Transverse colon (tissue), 4 donors: ENCODE measurements at regions not wholly inside any gene's neighbourhood (a gene's known extent, or its start where the extent isn't known, plus 50 kb on each side); places are given as distances from the start of the nearest gene placed in this dataset.

Experiments
- DNase-seq: peaks from one replicate; pipeline ENCODE4 v3.0.0-alpha.2; 2019
- H3K27ac ChIP-seq, 4 donors: fragments of 200-600 bp; sonication (generic); 2 replicates each; pipeline ENCODE4 v1.5.1; 2016 to 2018; ENCODE audit warnings: inconsistent platforms in 4 of 4
- H3K27me3 ChIP-seq: fragments of 200-600 bp; sonication (generic); 2 replicates; pipeline ENCODE4 v1.5.1; 2017; ENCODE audit warnings: inconsistent platforms
- H3K36me3 ChIP-seq, 4 donors: fragments of 200-600 bp; sonication (generic); 2 replicates each; pipeline ENCODE4 v1.5.1; 2017 to 2019; ENCODE audit warnings: inconsistent platforms in 4 of 4
- H3K4me1 ChIP-seq, 4 donors: fragments of 200-600 bp; sonication (generic); 2 replicates each; pipeline ENCODE4 v1.5.1; 2017 to 2020; ENCODE audit warnings: inconsistent platforms in 4 of 4
- H3K4me3 ChIP-seq, 4 donors: fragments of 200-600 bp; sonication (generic); 1 replicate in 1 of 4; 2 replicates in 3 of 4; pipeline versions ENCODE4 v1.5.1 to v1.6.1; 2017 to 2019; ENCODE audit warnings: inconsistent platforms in 4 of 4
- H3K9me3 ChIP-seq, 2 donors: fragments of 200-600 bp; sonication (generic); 2 replicates each; pipeline ENCODE4 v1.5.1; 2017 to 2019; ENCODE audit warnings: inconsistent platforms in 2 of 2
- EP300 ChIP-seq: sonication (generic); formaldehyde crosslinking; IDR thresholded peaks from one replicate; pipeline ENCODE4 v1.6.1; 2017; ENCODE audit warnings: antibody characterized with exemption, low read depth
- POLR2A ChIP-seq: fragments of 450-650 bp; IDR thresholded peaks from one replicate; pipeline ENCODE4 v1.6.1; 2016; ENCODE audit warnings: antibody characterized with exemption, mild to moderate bottlenecking, moderate library complexity
- POLR2AphosphoS5 ChIP-seq, 3 donors: sonication (generic); formaldehyde crosslinking; IDR thresholded peaks; one replicate each; pipeline ENCODE4 v1.6.1; 2016; ENCODE audit warnings: antibody characterized with exemption in 3 of 3
- WGBS, 2 donors: methylation state at CpG; one replicate each; pipeline ENCODE4 v1.1.5; 2018; ENCODE audit warnings: low coverage in 1 of 2; 5-methylcytosine and 5-hydroxymethylcytosine counted together
- in situ Hi-C, 4 donors: fragments of 200-750 bp; cut with MboI; loops; one replicate each; pipeline versions ENCODE4 v1.15.0 to v1.15.1; 2017; ENCODE audit warnings: low sequenced_read_pairs in 3 of 4, low pct_ligation_motif_present in 1 of 4, low pct_unique_long_range_greater_than_20kb in 1 of 4
- intact Hi-C: fragments of 100-400 bp; cut with DNase I; formaldehyde crosslinking; loops from one replicate; pipeline ENCODE4 v1.15.1; 2023; ENCODE audit warnings: low total_unique reads
- TF ChIP-seq, protein P1 (sequence below), 5 experiments: fragments of 200-600 bp in 3 of 5; fragments of 450-650 bp in 2 of 5; sonication (generic) in 3 of 5; IDR thresholded peaks; 1 replicate in 2 of 5; 2 replicates in 3 of 5; pipeline ENCODE4 v1.5.1; 2016 to 2017; ENCODE audit warnings: antibody characterized with exemption in 5 of 5, inconsistent platforms in 3 of 5, mild to moderate bottlenecking in 2 of 5, moderate library complexity in 1 of 5

DNA sequence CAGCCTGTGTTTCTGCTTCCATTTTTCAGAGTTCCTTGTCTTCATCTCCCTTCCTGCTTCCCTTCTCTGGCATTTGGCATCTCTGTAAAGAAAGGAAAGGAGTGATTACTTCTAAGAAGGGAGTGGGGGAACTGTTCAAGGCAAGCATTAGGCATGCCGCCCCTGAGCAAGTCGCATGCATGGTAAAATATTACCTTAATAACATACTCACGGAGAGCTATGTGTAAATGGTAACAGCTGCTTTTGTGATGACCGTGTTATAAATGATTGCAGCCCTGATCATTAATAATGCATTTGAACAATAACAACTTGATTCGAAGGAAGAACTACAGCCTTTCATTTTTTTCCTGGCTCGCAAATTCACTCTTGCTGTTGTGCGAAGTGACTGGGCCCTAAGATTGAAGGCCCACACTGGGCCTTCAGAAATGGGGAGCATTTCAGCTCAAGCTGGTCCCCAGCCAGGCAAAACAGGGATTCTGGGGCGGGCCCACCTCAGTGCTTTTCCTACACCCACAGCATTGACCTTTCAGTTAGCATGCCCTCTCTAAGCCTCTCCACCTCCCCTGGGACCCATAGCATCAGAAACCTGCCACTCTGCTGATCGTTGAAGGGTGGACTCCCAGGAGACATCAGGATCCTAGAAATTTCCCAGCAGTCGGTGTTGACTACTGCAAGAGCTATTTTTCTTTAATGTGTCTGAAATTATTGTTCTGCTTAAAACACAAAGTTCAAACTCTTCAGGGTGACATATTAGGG is 263.0 kb upstream of the CADM1 start:
- Histone ChIP-seq H3K36me3 (no peaks in the 10 kb centered on the region), H3K9me3 (no peaks in the 10 kb centered on the region), H3K4me3 (no peak overlapping the region), H3K27ac (no peak overlapping the region), H3K4me1 (no peaks in the 10 kb centered on the region), H3K27me3 (no peaks in the 10 kb centered on the region)
- TF ChIP-seq, protein P1, sequence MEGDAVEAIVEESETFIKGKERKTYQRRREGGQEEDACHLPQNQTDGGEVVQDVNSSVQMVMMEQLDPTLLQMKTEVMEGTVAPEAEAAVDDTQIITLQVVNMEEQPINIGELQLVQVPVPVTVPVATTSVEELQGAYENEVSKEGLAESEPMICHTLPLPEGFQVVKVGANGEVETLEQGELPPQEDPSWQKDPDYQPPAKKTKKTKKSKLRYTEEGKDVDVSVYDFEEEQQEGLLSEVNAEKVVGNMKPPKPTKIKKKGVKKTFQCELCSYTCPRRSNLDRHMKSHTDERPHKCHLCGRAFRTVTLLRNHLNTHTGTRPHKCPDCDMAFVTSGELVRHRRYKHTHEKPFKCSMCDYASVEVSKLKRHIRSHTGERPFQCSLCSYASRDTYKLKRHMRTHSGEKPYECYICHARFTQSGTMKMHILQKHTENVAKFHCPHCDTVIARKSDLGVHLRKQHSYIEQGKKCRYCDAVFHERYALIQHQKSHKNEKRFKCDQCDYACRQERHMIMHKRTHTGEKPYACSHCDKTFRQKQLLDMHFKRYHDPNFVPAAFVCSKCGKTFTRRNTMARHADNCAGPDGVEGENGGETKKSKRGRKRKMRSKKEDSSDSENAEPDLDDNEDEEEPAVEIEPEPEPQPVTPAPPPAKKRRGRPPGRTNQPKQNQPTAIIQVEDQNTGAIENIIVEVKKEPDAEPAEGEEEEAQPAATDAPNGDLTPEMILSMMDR (IDR thresholded peaks at IDR 0.05): no peak
- TF ChIP-seq POLR2A (no peak), EP300 (no peak), POLR2AphosphoS5 (IDR thresholded peaks at IDR 0.05) (no peak)
- in situ Hi-C loops: no loop called here
- intact Hi-C loops: no loop called here
- no peak for DNase-seq
- 85 to 86% methylated on average over 7 to 10 of the region's 10 CpGs for WGBS, 2 donors

DNA sequence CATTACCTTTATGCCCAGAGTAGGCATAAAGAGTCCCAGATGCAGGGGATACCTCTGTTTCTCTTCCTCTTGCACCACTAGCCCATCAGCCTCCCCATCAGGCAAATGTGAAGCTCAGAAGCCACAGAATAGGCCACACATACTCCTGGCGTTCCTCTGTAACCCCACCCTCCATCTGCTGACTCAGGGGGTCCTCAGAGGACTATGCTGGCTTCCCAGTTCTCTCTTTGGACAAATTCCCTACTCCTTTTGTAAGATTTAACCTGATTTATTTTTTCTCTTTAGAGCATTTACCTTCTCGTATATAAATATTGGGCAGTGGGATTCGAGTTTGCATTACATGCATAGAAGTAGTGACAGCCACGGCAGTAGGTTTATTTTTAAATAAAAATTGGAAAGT is 262.3 kb upstream of the CADM1 start:
- intact Hi-C loops (no loop called here), in situ Hi-C loops (no loop called here)
- Histone ChIP-seq H3K27ac (no peak overlapping the region), H3K36me3 (no peaks in the 10 kb centered on the region), H3K4me3 (no peak overlapping the region), H3K9me3 (no peaks in the 10 kb centered on the region), H3K27me3 (peaks cover 1% of the 10 kb centered on the region), H3K4me1 (no peaks in the 10 kb centered on the region)
- no peak for DNase-seq
- WGBS, 2 donors: 80 to 84% methylated on average over 4 of the region's 4 CpGs
- TF ChIP-seq, protein P1 (IDR thresholded peaks at IDR 0.05): no peak
- TF ChIP-seq EP300 (no peak), POLR2A (no peak), POLR2AphosphoS5 (IDR thresholded peaks at IDR 0.05) (no peak)

DNA sequence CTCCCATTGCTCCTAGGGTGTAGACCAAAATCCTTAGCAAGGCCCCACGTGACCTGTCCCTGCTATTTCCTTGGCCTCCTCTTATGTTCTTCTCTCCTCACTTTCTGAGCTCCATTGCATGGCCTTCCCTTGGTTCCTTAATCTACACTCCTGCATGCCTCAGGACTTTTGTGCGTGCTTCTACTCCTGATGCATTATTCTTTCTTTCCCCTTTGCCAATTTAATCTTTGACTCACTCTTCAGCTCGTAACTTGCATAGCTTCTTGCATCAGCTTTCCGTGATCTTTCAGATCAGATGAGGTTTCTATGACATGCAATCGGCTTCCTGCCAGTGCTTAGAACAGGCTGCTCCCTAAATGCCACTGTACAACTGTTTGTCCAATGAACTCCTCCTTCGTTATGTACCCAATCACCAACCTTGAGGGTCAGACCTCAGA is 261.6 kb upstream of the CADM1 start:
- Histone ChIP-seq H3K27me3 (peaks cover 2% of the 10 kb centered on the region), H3K9me3 (no peaks in the 10 kb centered on the region), H3K27ac (no peak overlapping the region), H3K4me3 (no peak overlapping the region), H3K36me3 (no peaks in the 10 kb centered on the region), H3K4me1 (no peaks in the 10 kb centered on the region)
- intact Hi-C loops: no loop called here
- DNase-seq: no peak
- in situ Hi-C loops: no loop called here
- 60 to 81% methylated on average over 5 to 6 of the region's 6 CpGs for WGBS, 2 donors
- TF ChIP-seq, protein P1 (IDR thresholded peaks at IDR 0.05): no peak
- TF ChIP-seq POLR2A (no peak), POLR2AphosphoS5 (IDR thresholded peaks at IDR 0.05) (no peak), EP300 (no peak)

DNA sequence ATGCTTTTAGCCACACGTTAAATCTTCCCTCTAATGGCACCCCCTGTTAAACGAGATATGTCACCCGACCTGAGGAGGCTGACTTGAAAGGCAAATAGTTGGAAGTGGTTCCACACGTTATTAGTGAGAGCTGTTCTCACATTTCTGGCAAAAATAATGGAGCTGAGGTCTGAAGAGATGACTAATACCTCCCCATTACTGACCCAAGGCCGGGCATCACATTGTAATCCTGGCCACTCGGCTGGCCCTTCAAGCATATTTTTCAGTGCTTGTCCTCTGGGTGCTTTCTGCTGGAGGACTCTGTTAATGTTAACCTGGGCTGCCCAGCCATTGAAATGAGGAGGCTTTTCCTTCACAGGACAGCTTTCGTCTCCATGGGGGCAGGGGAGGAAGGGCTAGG is 260.0 kb upstream of the CADM1 start:
- Histone ChIP-seq H3K27ac (no peak overlapping the region), H3K27me3 (peaks cover 18% of the 10 kb centered on the region), H3K4me1 (peaks cover 0 to 11% (median 6%) of the 10 kb centered on the region in 4 donors), H3K4me3 (no peak overlapping the region), H3K36me3 (no peaks in the 10 kb centered on the region), H3K9me3 (no peaks in the 10 kb centered on the region)
- in situ Hi-C loops: no loop called here
- TF ChIP-seq EP300 (no peak), POLR2A (no peak), POLR2AphosphoS5 (IDR thresholded peaks at IDR 0.05) (no peak)
- TF ChIP-seq, protein P1 (IDR thresholded peaks at IDR 0.05): no peak
- WGBS, 2 donors: 64% methylated on average over 7 of the region's 7 CpGs; no CpG with 5 or more reads in 1 of the 2 donors
- no peak for DNase-seq
- intact Hi-C loops: no loop called here
